Daoy (cell line): ENCODE measurements at regions not wholly inside any gene's neighbourhood (a gene's known extent, or its start where the extent isn't known, plus 50 kb on each side); places are given as distances from the start of the nearest gene placed in this dataset.

Source experiments
- DNase-seq: peaks from one replicate; pipeline ENCODE4 v3.0.0-alpha.2; 2015; ENCODE audit warnings: low read depth

DNA sequence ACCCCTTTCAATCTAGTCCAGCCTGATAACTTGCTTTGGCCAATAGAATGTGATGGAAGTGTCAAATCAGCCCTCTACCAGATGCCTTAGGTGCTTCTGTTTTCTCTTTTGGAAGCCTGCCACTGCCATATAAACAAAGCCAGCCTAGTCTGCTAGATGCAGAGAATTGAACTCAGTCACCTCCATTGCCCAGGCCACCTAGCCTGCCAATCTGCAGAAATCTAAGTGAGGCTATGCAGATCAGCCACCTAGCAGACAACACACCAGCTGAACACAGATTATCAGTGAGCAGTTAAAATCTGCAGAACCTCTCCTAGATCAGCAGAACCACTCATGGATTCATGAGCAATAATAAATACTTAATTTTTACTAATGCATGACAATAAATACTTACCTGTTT is 1108.2 kb downstream of the PCDH18 start:
- DNase-seq, result no peak

DNA sequence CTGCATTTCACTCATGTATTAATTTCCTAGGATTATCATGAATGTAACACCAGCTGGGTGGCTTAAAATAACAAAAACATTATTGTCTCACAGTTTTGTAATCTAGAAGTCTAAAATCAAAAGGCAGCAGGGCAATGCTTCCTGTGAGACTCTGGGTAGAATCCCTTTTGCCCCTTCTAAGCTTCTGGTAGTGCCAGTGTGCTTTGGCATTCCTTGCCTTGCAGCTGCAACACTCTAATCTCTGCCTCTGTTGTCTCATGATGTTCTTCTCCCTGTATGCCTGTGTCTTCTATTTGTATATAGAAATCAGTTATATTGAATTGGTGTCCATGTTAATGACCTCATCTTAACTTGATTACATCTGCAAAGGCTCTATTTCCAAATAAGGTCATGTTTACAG is 1117.3 kb downstream of the PCDH18 start:
- DNase-seq, result no peak

DNA sequence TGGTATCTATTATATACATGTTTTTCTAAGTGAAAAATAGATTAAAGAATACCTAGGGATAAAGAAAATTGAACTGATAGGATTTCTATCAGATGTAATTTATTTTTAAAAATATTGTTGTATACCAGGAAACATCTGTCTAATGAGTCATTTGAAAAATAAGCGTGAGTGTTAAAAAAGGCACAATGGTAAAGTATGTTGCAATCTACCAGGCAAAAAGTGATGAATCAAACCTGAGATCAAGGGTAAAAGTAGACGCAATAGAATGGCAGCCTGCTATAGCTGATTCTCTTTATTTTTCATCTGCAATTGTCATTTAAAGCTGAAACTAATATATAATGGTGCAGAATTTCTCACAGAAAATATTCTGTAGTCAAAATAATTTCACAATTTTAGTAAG is 1119.6 kb downstream of the PCDH18 start:
- DNase-seq, result no peak

DNA sequence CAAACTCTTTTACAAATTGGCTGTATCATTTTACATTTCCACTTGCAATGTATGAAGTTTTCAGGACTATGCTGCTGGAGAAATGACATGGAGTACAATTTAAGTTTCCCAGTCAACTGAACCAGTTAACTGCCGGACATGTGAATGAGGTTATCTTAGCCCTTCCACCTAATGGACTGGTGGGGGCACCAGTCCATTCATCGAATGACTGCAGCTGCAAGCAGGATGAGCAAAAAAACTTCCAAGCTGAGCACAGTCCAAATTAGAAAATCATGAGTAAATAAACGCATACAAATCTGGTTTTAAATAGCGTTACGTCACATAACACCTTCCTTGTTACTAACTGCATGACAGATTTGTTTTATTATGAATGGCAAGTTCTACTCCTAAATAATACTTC is 1131.5 kb downstream of the PCDH18 start:
- DNase-seq, result no peak

DNA sequence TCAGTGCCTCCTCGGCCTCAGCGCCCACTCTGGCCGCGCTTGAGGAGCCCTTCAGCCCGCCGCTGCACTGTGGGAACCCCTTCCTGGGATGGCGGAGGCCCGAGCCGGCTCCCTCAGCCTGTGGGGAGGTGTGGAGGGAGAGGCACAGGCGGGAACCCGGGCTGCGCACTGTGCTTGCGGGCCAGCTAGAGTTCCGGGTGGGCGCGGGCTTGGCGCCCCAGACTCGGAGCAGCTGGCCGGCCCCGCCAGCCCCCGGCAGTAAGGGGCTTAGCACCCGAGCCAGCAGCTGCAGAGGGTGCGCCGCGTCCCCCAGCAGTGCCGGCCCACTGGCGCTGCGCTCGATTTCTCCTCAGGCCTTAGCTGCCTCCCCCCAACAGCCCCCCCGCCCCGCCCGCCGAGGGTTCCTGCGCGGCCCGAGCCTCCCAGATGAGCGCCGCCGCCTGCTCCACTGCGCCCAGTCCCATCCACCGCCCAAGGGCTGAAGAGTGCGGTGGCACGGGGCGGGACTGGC is 1137.0 kb downstream of the PCDH18 start:
- no peak for DNase-seq

DNA sequence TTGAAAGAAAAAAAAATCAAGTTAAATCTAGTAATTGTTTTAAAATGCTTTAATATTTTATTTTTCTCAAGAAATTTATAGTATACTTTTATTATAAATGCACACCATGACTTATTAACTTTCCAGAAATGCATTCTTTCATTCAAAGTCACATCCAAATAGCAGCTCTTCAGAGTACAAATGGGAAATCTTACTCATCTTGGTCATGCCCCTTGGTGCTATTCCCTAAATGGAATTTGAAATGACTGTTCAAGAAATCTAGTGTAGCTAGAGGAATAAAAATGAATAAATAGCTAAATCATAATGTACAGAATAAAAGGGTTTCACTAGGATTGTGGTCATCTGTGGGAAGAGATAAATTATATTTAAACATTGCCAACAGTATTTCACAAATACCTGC is 1139.7 kb downstream of the PCDH18 start:
- DNase-seq, result no peak

DNA sequence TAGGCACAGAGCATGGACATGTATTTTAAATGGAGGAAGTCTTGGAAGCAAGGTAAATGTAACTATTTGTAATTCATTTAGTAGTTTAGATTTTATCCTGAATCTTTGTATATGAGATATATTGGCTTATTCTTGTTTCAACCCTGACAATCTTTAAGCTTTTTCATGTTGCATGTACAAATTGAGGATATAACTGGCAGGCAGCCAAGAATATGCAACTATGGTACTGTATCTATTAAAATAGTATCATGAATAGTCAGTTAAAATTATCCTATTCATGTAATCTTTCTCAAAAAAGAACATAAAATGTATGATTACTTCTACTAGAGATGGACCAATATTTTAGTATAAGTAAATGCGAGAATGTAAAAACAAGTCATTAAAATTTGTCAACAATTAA is 1141.5 kb downstream of the PCDH18 start:
- DNase-seq, result no peak

DNA sequence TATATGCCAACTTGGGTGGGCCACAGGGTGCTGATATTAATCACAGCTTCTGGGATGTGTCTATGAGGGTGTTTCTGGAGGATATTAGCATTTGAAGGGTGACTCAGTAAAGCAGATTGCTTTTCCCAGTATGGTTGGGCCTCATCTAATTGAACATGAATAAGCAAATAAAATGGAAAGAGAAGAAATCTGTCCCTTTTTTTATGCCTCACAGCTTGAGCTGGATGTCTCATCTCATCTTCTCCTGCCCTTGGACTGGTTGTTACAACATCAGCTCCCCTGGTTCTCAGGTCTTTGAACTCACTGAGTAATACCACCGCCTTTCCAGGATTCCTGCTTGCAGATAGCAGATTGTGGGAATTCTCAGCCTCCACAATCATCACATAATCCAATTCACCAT is 1149.2 kb downstream of the PCDH18 start:
- DNase-seq, result no peak

DNA sequence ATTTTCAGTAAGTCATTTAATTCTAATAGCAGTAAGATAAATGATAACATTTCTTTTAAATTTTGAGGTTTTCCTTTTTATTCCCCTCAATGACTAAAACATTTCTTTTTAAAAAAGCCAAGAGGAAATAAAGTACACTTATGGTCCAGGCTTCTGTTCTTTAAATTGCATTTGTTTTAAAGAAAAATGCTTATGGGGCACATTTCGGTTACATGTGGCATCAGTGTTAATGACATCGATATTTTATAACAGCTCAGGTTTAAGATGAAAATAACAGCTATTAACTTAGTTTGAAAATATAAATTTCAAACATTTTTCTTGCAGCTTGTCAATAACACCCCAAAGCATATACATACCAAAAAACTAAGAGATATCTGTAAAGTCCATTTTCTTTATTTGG is 1161.1 kb downstream of the PCDH18 start:
- no peak for DNase-seq

DNA sequence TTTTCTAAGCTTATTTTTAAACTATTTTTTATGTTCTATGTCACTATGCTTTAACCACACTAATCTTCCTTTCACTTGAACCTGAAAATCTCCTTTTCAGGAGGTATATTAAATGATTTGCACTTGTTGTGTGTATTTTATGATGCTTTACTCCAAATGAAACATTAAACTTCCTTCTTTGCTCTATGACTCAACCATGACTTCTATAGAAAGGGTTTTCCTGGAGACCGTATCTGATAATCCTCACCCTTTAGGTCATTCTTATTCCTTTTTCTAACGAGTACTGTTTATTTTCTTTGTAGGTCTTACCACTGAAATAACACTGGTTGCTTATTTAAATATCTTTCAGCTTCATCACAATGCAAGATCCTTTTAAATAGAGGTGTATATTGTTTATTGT is 1163.2 kb downstream of the PCDH18 start:
- peak; percentile 13 for DNase-seq

DNA sequence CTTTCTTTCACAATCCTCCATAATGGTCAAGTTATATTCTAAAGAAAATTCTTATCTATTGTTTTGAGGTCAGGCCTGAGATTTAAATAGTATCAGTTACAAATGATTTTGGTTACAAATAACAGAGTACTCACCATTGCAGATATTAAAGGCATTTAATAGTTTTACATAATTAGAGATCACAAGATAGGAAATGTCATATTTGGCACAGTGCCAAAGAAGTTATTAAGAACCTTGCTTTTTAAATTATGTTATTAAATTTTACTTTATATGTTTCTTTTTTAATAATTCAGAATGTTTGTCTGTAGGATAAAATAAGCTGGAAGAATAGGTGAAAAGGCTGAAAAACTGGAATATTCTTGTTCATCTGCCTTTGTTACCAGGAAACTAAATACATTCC is 1174.7 kb downstream of the PCDH18 start:
- DNase-seq, result no peak

DNA sequence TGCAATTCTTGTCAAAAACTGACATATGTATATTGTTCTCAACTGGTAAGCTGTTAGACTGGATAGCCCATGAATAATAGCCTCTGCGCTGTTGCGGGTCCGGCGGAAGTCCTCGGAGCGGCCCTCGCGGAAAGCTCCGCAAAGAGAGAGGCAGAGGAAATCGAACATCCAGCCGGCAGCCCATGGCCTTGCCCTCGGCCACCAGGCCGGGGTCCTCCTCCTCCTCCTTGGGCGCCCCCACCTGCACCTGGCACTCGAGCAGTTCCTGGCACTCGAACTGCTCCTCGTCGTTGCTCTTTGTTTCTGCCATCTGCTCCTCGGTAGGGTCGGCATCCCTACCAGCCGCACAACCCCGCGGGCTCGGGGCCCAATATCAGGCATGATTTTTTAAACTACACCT is 1176.3 kb downstream of the PCDH18 start:
- DNase-seq, result peak; percentile 10

DNA sequence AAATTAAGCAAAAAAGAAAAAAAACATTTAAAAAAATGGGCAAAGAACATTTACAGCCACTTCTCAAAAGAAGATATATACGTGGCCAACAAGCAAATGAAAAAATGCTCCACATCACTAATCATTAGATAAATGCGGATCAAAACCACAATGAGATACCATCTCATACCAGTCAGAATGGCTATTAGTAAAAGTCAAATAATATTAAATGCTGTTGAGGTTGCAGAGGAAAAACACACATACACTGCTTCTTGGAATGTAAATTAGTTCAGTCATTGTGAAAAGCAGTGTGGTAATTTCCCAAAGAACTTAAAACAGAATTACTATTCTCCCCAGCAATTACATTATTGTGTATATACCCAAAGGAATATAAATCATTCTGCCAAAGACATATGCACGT is 1189.0 kb downstream of the PCDH18 start:
- no peak for DNase-seq

DNA sequence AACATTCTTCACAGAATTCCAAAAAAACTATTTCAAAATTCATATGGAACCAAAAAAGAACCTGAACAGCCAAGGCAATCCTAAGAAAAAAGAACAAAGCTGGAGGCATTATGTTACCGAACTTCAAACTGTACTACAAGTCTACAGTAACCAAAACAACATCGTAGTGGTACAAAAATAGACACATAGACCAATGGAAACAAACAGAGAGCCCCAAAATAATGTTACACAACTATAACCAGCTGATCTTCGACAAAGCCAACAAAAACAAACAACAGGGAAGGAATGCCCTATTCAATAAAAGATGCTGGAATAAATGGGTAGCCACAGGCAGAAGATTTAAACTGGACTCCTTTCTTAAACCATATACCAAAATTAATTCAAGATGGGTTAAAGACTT is 1189.6 kb downstream of the PCDH18 start:
- no peak for DNase-seq

DNA sequence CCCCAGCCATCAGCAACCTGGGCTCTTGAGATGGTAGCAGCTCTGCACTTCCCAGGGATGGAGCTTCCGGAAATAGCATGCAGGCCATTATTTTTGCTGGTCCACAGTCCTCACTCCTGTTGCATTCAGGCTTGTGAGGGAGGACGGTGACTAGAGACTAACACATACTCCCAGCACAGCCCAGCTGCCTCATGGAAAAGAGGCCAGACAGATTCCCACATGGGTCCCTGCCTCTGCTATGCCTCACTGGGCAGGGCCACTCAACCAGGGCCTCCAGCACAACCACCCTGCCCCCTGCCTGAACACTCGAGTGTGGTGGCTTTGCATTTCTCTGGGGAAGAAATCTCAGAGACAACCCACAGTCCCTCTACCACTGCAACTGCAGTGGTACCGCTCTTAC is 1195.1 kb downstream of the PCDH18 start:
- no peak for DNase-seq

DNA sequence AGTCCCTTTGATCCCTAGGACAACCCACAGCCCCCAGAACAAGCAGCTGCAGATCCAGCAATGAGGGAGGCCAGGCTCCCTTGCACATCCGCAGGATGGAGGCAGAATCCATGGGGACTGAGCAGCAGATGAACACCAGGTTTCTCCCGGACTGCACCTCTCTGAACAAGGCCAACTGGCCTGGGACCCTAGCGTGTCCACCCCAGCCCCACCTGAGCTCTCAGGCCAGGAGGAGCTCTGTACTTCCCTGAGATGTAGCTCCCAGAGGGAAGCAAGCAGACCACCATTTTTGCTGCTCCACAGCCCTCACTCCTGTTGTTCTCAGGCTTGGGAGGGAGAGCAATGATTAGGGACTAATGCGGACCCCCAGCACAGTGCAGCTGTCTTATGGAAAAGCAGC is 1195.8 kb downstream of the PCDH18 start:
- DNase-seq, result no peak

DNA sequence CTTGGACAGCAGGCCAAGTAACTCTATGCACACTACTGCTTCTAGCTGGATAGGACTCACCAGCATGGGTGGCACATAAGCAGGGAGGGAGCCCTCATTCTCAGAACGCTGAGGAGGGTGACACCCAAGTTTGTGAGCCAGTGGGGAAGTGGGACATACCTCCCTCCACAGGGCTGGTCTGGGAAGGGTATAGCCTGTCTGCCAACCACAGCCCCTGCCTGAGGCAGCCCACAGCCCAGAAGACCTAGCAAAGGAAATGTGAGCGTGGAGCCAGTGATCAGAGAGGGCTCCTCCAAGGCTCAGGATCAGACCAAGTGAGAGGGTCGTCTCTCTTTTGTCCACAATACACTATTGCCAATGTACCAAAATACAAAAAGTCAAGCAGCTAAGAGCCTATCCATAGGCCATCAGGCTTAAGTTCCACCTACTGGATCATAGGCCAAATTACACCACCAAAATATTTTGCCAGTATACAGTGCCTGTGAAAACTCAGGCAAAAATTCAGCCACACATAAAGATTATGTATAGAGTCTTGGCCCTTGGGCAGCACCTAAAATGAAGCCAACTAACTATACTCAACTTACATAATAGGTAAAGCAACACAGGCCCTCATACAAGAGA is 1203.1 kb downstream of the PCDH18 start:
- DNase-seq, result peak; percentile 2

DNA sequence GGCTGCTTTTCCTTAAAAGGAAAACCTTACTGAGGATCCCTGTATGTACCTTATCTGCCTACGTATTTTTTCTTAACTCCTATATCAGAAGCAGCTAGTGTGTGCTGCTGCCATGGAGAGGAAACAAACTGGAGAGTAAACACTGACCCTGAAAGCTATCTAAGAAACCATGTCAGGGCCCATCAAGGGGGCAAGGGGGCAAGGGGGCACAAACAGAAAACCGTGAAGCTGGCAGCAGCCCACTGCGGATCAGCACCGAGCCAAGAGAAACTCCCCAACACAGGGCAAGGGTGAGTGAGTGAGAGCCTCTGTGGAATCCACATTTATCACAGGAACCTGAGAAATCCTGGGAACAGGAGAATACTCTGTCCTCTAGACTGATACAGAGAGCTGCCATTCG is 1204.2 kb downstream of the PCDH18 start:
- no peak for DNase-seq

DNA sequence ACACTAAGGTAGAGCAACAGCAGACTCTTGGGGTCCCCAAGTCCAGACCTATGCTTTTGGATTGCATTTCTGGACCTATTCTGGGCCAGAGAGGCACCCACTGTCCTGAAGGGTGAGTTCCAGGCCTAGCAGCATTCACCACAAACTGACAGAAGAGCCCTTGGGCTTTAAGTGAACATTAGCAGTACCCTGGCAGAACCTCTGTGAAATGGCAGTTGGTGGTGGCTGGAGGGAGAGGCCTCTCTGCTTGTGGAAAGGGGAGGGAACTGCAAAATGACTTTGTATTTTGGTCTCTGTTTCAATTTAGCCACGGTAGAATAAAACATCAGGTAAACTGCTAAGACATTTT is 1211.9 kb downstream of the PCDH18 start:
- no peak for DNase-seq

DNA sequence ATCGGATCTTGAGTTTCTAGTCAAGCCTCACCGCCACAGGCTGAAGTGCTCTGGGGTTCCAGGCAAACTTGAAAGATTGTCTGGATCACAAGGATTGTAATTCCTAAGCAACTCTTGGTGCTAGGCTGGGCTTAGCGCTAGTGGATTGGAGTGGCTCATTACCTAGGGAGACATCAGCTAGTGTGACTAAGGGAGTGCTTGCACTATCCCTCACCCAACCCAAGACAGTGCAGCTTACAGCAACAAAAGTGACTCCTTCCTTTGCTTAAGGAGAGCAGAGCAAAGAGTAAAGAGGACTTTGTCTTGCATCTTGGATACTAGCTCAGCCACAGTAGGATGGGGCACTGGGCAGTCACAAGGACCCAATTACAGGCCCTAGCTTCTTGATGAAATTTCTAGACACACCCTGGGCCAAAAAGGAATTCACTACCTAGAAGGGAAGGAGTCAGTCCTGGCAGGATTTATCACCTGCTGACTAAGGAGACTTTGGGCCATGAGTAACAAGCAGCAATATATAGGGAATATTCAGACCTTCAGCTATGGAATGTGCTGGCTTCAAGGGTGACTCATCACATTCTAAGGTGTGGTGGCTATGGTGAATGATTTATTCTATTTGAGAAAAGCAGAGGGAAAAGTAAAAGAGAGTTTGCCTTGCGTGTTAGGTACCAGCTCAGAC is 1212.4 kb downstream of the PCDH18 start:
- DNase-seq, result peak; percentile 51

DNA sequence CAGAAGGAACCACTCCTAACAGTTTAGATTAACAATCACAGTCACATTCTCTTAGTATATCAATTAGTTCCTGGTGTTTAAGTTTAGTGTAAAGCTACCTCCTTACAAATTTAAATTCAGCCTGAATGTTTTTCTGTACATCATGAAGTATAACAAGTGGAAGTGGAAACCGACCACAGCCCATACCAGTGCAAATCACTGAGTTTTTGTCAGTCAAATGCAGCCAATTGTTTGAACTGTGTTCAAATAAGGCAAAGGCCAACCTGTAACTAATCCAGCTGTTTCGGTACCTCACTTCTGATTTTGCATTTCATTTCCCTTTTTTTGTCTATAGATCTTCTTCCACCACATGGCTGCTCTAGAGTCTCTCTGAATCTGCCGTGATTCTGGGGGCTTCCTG is 1215.3 kb downstream of the PCDH18 start:
- DNase-seq, result no peak

DNA sequence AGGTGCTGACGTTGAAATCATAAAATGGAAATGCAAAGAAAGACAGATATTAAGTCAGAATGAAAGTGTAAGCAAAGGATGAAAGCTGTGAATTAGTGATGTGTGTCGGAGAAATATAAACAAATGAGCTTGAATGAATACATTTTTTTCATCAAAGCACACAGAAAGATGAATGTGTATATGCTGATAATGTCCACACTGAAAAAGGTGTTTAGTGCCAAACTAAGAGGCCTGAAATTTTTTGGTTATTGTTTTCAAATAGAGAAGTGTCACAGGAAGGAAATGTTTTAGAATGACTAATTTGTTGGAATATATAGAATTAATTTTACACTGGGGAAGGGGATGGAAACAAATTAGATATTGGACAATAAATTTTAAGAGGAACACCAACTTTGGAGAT is 1217.6 kb downstream of the PCDH18 start:
- DNase-seq, result no peak

DNA sequence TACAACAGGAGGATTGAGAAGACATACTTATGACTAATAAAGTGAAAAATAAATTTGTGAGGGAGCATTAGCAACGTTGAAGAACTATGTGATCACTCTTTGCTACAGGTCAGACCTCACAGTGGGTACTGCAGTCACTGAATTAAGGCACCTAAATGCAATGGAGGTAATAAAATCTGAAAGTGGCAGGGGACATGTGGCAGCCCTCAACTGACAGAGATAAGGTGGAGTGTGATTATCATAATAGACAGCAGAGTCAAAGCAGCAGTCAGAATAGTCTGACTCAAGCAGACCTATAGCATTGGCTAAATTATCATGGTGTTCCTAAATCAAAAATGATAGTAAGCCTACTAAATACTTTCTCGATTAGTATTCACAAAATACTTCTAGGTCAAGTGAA is 1220.5 kb downstream of the PCDH18 start:
- DNase-seq, result no peak

DNA sequence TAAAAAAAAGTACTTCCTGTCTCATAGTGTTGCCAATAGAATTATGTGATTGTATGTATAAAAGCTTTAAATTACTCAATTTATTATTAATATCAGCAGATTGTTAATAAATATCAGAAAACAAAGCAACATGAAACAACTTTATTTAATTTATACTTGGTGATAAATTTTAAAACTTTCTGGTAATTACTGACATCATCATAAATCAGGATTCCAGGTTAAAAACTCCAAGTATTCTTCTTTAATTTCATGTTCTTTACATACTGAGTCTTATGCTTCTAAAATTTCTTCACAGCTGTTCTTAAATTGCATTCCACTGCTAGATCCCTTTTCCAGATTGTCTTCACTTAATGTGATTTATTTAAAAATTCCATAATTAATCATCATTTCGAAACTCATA is 1224.5 kb downstream of the PCDH18 start:
- DNase-seq, result no peak
